ENCODE measurements at regions not wholly inside any gene's neighbourhood (a gene's known extent, or its start where the extent isn't known, plus 50 kb on each side); places are given as distances from the start of the nearest gene placed in this dataset.

DNA sequence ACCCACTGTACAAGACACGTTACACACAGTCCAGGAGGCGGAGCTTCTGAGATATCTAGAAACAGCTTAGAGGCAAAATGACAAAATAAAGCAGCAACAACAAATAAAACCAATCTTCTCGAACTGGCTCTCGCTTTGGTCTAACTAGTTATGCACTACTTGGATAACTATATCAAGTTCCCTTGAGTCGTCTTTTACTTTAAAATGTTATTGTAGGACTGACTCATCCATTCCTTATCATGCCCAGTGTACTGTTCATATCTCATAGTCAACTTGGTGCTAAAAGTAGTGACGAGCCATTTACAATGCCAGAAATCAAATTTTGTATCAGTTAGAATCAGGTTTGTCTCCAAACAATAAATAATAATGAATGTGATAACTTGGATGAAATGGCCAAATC, 102.5 kb upstream of the SLC35G4 start:
- TF ChIP-seq, protein P1, sequence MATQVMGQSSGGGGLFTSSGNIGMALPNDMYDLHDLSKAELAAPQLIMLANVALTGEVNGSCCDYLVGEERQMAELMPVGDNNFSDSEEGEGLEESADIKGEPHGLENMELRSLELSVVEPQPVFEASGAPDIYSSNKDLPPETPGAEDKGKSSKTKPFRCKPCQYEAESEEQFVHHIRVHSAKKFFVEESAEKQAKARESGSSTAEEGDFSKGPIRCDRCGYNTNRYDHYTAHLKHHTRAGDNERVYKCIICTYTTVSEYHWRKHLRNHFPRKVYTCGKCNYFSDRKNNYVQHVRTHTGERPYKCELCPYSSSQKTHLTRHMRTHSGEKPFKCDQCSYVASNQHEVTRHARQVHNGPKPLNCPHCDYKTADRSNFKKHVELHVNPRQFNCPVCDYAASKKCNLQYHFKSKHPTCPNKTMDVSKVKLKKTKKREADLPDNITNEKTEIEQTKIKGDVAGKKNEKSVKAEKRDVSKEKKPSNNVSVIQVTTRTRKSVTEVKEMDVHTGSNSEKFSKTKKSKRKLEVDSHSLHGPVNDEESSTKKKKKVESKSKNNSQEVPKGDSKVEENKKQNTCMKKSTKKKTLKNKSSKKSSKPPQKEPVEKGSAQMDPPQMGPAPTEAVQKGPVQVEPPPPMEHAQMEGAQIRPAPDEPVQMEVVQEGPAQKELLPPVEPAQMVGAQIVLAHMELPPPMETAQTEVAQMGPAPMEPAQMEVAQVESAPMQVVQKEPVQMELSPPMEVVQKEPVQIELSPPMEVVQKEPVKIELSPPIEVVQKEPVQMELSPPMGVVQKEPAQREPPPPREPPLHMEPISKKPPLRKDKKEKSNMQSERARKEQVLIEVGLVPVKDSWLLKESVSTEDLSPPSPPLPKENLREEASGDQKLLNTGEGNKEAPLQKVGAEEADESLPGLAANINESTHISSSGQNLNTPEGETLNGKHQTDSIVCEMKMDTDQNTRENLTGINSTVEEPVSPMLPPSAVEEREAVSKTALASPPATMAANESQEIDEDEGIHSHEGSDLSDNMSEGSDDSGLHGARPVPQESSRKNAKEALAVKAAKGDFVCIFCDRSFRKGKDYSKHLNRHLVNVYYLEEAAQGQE (IDR thresholded peaks at IDR 0.05; ENCODE audit: low read depth): no peak
- no peak for TF ChIP-seq SP1 (IDR thresholded peaks at IDR 0.05; ENCODE audit: low read depth)
- no peak for TF ChIP-seq JUND (IDR thresholded peaks at IDR 0.05)
- TF ChIP-seq, protein P2, sequence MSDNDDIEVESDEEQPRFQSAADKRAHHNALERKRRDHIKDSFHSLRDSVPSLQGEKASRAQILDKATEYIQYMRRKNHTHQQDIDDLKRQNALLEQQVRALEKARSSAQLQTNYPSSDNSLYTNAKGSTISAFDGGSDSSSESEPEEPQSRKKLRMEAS (IDR thresholded peaks at IDR 0.05): no peak
- TF ChIP-seq, protein P3, sequence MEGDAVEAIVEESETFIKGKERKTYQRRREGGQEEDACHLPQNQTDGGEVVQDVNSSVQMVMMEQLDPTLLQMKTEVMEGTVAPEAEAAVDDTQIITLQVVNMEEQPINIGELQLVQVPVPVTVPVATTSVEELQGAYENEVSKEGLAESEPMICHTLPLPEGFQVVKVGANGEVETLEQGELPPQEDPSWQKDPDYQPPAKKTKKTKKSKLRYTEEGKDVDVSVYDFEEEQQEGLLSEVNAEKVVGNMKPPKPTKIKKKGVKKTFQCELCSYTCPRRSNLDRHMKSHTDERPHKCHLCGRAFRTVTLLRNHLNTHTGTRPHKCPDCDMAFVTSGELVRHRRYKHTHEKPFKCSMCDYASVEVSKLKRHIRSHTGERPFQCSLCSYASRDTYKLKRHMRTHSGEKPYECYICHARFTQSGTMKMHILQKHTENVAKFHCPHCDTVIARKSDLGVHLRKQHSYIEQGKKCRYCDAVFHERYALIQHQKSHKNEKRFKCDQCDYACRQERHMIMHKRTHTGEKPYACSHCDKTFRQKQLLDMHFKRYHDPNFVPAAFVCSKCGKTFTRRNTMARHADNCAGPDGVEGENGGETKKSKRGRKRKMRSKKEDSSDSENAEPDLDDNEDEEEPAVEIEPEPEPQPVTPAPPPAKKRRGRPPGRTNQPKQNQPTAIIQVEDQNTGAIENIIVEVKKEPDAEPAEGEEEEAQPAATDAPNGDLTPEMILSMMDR (IDR thresholded peaks at IDR 0.05 in 2 of 3, conservative IDR thresholded peaks at IDR 0.05 in 1 of 3; ENCODE audit: borderline replicate concordance in 1 of 3, insufficient read depth in 1 of 3, low read depth in 2 of 3, low read length in 2 of 3): no peak
- no peak for TF ChIP-seq EZH2 (IDR thresholded peaks at IDR 0.05)

Measured in HCT116 (cell line).